Dedifferentiated amniotic fluid mesenchymal stem cell (primary cell): ENCODE measurements at regions not wholly inside any gene's neighbourhood (a gene's known extent, or its start where the extent isn't known, plus 50 kb on each side); places are given as distances from the start of the nearest gene placed in this dataset.
"Not testable (repeated sequence)": the region's sequence is repeated elsewhere in the genome, so short reads cannot be mapped to it uniquely, and the experiment has no call there.

Experiments used
- DNase-seq: peaks from one replicate; pipeline ENCODE4 v3.0.0-alpha.2; 2016; ENCODE audit errors: extremely low spot score

DNA sequence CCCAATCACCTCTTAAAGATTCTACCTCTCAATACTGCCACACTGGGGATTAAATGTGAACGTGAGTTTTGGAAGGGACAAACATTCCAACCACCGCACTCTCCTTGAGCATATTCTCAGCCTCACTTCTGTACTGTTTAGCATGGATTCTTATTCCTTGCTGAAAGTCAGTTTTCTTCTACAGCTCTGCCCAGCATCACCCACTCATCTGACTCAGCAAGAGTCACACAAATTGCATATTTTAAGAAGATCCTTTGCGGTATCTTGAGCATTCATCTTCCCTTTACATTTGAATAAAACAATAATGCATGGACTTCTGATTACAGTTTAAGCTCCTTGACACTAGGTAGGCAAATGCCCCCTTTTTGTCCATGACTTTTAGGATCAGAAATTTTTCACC is 251.6 kb upstream of the MKLN1 start:
- DNase-seq: peak; percentile 69

DNA sequence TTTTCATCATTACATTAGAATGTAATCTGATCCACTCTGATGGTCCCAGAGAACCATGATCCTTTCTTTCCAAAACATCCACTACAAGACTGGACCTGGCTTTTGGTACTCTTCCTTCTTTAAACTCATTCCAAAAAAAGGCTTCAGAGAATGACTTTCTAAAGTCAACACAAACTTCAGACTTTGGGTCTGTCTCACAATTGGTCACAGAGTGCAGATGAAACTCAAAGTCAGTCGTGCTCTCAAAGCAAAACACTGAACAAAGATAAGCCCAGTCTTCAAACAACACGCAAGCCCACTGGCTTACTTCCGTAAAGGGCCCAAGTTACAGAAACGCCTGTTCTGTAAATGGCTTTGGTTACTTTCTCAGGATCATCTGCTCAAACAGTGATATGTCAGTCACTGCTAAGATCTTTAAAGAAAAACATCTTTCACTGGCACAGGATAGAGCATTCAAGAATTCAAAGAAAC is 250.9 kb upstream of the MKLN1 start:
- peak; percentile 32 for DNase-seq

DNA sequence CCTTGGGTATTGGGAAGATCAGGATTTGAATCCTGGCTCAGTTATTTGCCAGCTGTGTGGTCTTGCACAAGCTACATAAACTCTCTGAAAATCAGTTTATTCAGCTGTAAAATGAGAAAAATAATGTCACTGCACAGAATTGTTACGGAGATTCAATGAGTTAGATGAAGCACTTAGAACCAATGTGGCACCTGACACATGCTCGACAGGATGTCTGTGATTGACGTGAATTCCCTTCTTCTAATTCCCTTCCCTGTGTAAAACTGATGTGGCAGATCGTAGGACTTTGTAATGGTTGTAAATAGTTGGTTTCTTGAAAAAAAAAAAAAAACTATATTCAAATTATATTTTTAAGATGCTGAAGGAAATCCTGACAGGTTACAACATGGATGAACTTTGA is 249.9 kb upstream of the MKLN1 start:
- DNase-seq: no peak

GRCh38 chr7:131080754-131081153 is 246.9 kb upstream of the MKLN1 start:
- DNase-seq: no peak

- DNase-seq: no peak
These were observed 246.4 kb upstream of the MKLN1 start for GRCh38 chr7:131081308-131081707.

DNA sequence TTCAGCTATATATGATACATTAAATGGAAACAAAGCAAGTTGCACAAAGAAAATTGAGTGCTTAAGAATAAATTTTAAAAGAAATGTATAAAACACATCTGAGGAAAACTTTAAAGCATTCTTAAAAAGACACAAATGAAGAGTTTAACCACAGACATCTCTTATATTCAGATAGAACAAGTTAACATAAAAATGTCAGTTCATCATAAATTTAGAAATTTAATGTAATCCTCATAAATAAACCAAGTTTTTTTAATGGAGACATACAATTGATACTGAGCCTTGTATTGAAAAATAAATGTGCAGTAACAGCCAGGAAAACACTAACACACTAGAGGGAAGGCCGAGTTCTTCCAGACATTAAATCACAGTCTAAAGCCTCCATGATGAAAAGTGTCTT is 243.9 kb upstream of the MKLN1 start:
- no peak for DNase-seq

GRCh38 chr7:131084336-131084735 is 243.3 kb upstream of the MKLN1 start:
- not testable (repeated sequence) for DNase-seq

DNA sequence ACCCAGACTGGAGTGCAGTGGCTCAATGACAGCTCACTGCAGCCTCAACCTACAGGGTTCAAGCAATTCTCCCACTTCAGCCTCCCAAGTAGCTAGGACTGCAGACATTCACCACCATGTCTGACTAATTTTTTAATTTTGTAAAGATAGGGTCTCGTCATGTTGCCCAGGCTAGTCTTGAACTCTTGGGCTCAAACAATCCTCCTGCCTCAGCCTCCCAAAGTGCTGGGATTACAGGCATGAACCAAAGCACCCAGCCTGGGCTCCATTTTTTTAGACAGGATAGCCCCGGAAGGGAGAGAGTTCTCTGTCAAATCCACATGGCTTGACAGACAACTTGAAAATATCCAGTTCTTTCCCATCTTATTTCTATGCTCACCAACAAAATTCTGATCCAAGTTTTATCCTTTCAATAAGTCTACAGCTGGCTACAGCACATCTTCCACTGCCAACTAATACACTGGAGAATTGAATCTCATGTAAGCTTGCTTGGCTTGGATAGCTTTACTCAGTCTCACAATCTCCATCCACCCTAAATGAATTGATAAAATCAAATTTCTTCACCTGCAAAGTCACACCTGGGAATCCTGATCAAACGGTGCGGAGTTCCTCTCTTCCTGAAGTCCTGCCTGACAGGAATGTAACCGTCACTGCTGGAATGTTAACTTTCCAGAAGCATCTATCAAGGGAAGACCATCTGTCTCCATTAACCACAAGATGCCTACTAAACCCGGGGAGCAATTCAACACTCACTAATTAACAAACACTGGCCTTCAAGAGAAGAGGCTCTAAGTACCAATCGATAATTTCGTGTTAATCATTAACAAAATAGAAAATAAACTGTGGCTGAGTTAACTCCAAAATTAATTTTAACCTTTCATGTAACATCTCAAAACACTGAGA is 239.7 kb upstream of the MKLN1 start:
- DNase-seq: no peak

GRCh38 chr7:131090188-131090587 is 237.5 kb upstream of the MKLN1 start:
- no peak for DNase-seq

GRCh38 chr7:131090886-131091692 is 236.6 kb upstream of the MKLN1 start:
- no peak for DNase-seq

DNA sequence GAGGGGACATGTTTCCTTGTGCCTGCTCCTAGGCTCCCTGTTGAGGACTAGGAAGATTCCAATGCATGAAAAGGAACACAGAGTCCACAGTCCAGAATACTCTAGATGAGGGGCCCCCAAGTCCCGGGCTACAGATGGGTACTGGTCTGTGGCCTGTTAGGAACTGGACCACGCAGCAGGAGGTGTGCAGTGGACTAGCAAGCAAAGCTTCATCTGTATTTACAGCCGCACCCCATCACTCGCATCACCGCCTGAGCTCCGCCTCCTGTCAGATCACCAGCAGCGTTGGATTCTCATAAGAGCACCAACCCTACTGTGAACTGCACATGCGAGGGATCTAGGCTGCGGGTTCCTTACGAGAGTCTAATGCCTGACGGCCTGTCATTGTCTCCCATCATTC is 233.0 kb upstream of the MKLN1 start:
- DNase-seq: no peak

DNA sequence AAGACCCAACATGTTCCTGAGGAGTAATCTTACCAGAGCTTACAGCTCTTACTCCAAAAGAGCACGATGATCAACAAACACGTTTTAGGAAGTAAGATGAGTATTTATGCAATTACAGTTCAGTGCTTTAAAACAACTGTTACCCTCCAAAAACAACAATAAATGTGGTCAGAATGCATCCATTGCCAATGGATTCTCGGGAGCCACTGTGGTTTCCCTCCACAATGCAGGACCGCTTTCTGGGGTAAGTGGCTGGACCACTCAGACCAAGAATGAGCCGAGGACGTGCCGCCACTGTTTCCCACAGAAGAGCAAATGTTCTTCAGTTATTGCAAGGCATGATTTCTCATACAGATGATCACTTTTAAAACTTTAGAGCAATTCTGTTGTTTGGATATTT is 232.3 kb upstream of the MKLN1 start:
- DNase-seq: no peak

DNA sequence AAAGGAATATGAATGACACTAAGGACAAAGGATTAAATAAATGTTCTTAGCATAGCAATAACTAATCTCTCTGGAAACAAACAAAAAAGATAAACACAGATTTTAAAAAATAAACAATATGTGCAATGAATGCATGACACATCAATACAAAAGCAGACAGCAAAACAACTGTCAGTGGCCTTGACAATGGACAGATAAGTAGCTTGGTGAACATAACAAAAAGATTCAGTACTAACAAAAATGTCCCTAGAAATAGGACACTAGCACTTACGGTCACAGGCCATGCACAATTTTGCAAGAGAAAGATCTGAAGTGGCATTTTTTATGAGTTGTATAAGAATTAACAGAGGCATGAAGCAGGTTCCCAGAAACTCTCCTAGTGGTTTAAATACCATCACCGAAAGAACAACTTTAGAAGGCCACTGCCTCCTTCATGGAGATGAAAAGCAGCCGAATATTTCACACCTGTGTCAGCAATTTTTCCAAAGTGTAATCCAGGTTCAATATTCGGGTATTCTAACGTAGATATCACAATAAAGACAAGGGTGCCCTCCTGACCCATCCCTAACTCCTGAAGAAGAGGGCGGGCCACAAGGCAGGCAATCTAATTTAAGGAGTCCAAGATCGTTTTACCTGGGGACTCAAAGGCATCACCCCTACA is 231.3 kb upstream of the MKLN1 start:
- DNase-seq: no peak

DNA sequence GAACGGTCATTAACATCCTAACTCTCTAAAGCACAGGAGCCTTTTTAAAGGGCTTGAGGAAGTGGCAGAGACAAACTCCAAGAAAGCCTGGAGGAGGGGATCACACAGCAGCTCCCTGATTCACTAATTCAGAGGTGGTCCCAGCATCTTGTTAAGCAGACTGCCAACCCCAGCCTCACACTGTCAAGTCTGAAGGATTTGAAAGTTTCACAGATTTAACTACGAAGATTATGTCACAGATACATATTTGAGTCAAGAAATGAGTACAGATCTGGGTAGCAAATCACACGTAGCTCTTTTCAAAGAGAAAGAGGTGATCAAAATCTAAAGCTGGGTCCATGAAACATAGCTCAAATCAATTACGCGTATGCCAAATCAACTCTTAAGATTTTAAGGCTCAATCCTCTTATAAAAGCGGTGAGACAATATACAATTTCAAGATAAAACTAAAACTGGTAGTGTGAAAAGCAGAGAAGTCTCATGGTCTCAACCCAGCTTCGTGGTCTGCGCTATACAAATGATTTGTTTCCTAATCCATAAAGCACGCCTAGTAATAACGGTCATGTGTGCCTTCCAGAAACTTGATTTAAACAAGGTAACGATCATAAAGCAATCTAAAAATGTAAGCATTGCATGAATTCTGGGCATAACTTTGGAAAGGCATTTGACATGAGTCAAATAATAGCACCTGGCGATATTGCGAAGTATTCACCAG is 229.9 kb upstream of the MKLN1 start:
- DNase-seq: no peak

DNA sequence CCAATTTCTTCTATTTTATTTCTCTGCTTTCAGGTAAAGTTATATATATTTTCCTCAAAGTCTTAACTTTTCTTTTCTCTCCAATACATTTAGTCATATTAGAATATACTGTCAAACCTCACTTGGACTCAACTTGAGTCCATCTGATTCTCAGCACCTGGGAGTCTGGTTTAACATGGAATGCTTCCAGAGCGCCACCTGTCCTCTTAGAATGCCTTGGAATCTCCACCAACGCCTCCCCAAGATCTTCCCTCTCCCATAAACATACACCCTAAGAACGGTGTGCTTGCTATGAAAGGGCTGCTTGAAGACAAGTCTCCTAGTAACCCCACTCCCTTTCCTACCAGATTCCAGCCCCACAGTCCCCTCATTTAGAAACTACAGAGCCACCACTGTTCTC is 229.1 kb upstream of the MKLN1 start:
- DNase-seq: no peak

DNA sequence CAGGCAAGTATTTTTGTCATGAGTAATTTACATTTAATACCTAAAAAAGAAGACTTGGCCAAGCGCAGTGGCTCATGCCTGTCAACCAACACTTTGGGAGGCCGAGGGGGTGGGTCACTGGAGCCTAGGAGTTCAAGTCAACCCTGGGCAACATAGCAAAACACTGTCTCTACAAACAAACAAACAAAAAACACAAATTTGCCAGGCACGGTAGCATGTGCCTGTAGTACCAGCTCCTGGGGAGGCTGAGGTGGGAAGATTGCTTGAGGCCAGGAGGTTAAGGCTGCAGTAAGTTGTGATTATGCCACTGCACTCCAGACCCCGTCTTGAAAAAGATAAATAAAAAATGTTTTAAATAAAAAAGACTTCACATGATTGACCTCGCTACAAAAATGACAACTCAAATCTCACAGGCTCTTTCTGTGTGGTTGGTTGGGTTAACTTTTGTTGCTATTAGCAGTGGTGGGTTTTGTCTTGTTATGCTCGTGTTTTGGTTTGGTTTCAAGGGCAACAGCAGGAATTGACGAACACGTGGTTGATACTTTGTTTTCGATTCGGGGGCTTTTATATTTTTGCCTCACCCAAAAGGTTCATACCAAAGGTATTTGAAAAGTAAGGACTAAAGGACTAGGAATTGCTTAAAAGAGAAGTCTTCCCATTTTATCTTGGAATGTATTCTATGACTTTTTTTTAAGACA is 227.2 kb upstream of the MKLN1 start:
- no peak for DNase-seq

GRCh38 chr7:131103997-131104396 is 223.7 kb upstream of the MKLN1 start:
- DNase-seq: peak; percentile 42

DNA sequence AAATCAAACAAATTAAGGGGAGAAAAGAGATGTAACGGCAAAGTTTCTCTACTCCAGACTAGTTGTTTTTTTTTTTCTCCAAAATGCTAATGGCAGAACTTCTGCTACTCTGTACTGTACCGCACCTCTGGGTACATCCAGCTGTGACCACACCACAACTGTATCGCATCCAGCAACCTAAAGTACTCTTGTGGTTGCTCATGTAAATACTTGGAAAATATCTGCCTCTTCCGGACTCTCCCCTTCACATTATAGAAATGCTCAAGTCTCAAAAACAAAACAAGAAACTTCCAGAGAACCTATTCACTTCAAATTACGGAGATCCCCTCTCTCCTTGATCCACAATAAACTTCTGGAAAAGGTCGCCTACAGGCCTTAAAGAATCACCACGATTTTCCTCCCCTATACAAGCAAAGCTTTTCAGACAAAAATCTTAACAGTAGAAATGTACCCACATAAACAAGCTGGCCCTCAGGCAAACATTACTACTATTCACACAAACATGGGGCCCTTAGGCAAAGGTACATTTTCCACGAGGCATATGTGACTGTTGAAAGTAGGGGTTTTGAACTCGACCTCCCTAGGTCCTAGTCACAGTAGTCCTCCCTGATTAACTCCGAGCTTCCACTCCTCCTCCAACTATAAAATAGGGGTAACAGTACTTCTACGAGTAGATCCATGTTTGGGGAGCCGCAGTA is 222.9 kb upstream of the MKLN1 start:
- DNase-seq: no peak

DNA sequence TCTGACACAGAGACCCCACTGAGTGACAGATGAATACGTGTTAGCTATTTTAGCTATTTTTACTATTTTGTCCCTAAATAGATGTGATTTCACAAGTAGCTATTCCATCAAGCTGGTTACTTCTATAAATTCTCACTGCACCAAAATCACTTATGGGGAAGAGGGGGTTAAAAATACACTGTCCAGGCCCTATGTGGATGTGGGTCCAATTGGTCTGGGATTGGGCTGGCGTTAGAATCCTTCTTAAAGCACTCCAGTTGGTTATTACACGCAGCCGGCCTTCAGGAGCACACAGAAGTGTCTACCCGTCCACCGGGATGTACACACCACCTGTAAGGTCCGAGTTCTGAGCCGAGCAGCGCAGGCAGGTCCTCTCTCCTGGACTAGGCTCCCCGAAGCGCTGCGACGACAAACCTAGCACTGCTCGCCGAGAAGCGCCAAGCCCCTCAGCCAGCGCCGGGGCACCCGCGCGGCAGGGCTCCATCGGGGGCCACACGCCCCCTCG is 222.3 kb upstream of the MKLN1 start:
- no peak for DNase-seq
